ENCODE measurements at regions not wholly inside any gene's neighbourhood (a gene's known extent, or its start where the extent isn't known, plus 50 kb on each side); places are given as distances from the start of the nearest gene placed in this dataset.

GRCh38 chr2:67945056-67945455 lies 117.7 kb downstream of the C1D start:
- H3K36me3 ChIP-seq (ENCODE audit: control insufficient read depth, insufficient read depth, low read length), result no peaks in the 10 kb centered on the region
- H3K9me3 ChIP-seq, result peaks cover 16% of the 10 kb centered on the region; the same call in 1 of the 2 replicates
- H3K4me1 ChIP-seq, result no peaks in the 10 kb centered on the region
- H3K4me1 Mint-ChIP-seq (ENCODE audit: low read depth, unreplicated experiment), result no peaks in the 10 kb centered on the region
- TF ChIP-seq, protein P1, sequence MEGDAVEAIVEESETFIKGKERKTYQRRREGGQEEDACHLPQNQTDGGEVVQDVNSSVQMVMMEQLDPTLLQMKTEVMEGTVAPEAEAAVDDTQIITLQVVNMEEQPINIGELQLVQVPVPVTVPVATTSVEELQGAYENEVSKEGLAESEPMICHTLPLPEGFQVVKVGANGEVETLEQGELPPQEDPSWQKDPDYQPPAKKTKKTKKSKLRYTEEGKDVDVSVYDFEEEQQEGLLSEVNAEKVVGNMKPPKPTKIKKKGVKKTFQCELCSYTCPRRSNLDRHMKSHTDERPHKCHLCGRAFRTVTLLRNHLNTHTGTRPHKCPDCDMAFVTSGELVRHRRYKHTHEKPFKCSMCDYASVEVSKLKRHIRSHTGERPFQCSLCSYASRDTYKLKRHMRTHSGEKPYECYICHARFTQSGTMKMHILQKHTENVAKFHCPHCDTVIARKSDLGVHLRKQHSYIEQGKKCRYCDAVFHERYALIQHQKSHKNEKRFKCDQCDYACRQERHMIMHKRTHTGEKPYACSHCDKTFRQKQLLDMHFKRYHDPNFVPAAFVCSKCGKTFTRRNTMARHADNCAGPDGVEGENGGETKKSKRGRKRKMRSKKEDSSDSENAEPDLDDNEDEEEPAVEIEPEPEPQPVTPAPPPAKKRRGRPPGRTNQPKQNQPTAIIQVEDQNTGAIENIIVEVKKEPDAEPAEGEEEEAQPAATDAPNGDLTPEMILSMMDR (IDR thresholded peaks at IDR 0.05; ENCODE audit: insufficient read depth in 1 of 2, low read depth in 1 of 2, low read length in 1 of 2, severe bottlenecking in 1 of 2, unreplicated experiment in 1 of 2), result no peak
- ChIA-PET POLR2A (no interaction called here), CTCF (no interaction called here)
- H3K27ac Mint-ChIP-seq (ENCODE audit: unreplicated experiment), result no peak overlapping the region
- no peak overlapping the region for H3K4me3 Mint-ChIP-seq (ENCODE audit: unreplicated experiment)
- peaks cover 39% of the 10 kb centered on the region for H3K9me3 Mint-ChIP-seq (ENCODE audit: unreplicated experiment)
- no peak overlapping the region for H3K4me3 ChIP-seq (ENCODE audit: low read depth, low read length)
- H3K27me3 ChIP-seq (replicated peaks; ENCODE audit: control insufficient read depth, insufficient read depth, low read length), result no peaks in the 10 kb centered on the region
- intact Hi-C loops (cut with micrococcal nuclease; ENCODE audit: unreplicated experiment), result no loop called here
- BruUV-seq (replicated peaks), result no TSS peak
- no peaks in the 10 kb centered on the region for H3K27me3 Mint-ChIP-seq (ENCODE audit: insufficient read depth, unreplicated experiment)
- no peaks in the 10 kb centered on the region for H3K36me3 Mint-ChIP-seq (ENCODE audit: insufficient read depth, unreplicated experiment)
- DNase-seq, result no peak

DNA sequence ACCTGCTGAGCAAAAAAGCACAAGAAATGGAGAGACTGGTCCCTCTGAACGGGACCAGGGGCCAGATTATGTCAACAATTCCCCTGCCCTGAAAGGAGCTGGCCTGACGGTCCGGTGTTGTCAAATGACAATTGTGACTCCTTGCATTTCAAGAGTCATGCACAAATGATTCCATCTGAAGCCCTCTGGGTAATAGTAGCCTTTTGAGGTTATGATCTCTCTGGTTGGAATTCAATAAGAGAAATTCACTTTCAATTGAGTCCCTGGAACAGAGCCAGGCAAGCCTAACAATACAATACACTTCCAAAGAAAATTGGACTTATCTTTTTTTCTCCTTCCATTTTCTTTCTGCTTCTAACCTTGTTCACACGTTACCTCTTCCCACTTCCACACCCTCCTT lies 116.9 kb downstream of the C1D start:
- BruUV-seq (replicated peaks), result no TSS peak

DNA sequence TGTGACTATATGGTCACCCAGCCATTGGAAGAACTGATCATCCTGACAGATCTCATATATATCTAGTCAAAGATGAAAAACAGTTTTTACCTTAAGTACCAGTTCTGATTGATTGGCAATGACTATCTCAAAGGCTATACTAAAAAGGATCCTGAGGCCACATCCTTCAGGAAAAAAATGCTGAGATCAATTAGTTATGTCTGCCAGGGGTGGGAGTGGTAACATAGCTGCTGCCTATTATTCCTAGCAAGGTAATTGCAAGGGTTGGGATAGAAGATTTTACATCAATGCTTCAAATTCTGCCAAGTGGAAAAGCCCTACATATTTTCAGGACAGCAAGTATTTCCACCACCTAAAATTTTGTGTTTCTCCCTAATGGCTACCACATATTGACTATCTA lies 114.7 kb downstream of the C1D start:
- CTCF ChIA-PET, result no interaction called here

More for the DNA sequence above, 116.9 kb downstream of the C1D start:
- no peak overlapping the region for H3K4me3 Mint-ChIP-seq (ENCODE audit: unreplicated experiment)
- H3K9me3 ChIP-seq, result peaks cover 16% of the 10 kb centered on the region; the same call in 1 of the 2 replicates
- peaks cover 5% of the 10 kb centered on the region for H3K4me1 Mint-ChIP-seq (ENCODE audit: low read depth, unreplicated experiment)
- H3K36me3 Mint-ChIP-seq (ENCODE audit: insufficient read depth, unreplicated experiment), result no peaks in the 10 kb centered on the region
- H3K4me1 ChIP-seq, result no peaks in the 10 kb centered on the region
- H3K4me3 ChIP-seq (ENCODE audit: low read depth, low read length), result no peak overlapping the region
- no peak overlapping the region for H3K27ac Mint-ChIP-seq (ENCODE audit: unreplicated experiment)
- DNase-seq, result no peak
- intact Hi-C loops (cut with micrococcal nuclease; ENCODE audit: unreplicated experiment), result no loop called here
- H3K27me3 ChIP-seq (replicated peaks; ENCODE audit: control insufficient read depth, insufficient read depth, low read length), result no peaks in the 10 kb centered on the region
- CTCF ChIA-PET, result no interaction called here
- no peaks in the 10 kb centered on the region for H3K36me3 ChIP-seq (ENCODE audit: control insufficient read depth, insufficient read depth, low read length)
- TF ChIP-seq, protein P1 (IDR thresholded peaks at IDR 0.05; ENCODE audit: insufficient read depth in 1 of 2, low read depth in 1 of 2, low read length in 1 of 2, severe bottlenecking in 1 of 2, unreplicated experiment in 1 of 2), result no peak
- peaks cover 4% of the 10 kb centered on the region for H3K27me3 Mint-ChIP-seq (ENCODE audit: insufficient read depth, unreplicated experiment)
- POLR2A ChIA-PET, result no interaction called here
- H3K9me3 Mint-ChIP-seq (ENCODE audit: unreplicated experiment), result peaks cover 38% of the 10 kb centered on the region

More for the DNA sequence above, 114.7 kb downstream of the C1D start:
- H3K4me1 ChIP-seq, result no peaks in the 10 kb centered on the region
- no TSS peak for BruUV-seq (replicated peaks)
- peaks cover 8% of the 10 kb centered on the region; the same call in 1 of the 2 replicates for H3K9me3 ChIP-seq
- Mint-ChIP-seq H3K4me1 (ENCODE audit: low read depth, unreplicated experiment) (peaks cover 8% of the 10 kb centered on the region), H3K27me3 (ENCODE audit: insufficient read depth, unreplicated experiment) (peaks cover 4% of the 10 kb centered on the region), H3K9me3 (ENCODE audit: unreplicated experiment) (peaks cover 21% of the 10 kb centered on the region), H3K4me3 (ENCODE audit: unreplicated experiment) (no peak overlapping the region), H3K27ac (ENCODE audit: unreplicated experiment) (no peak overlapping the region), H3K36me3 (ENCODE audit: insufficient read depth, unreplicated experiment) (no peaks in the 10 kb centered on the region)
- H3K27me3 ChIP-seq (replicated peaks; ENCODE audit: control insufficient read depth, insufficient read depth, low read length), result no peaks in the 10 kb centered on the region
- no peak overlapping the region for H3K4me3 ChIP-seq (ENCODE audit: low read depth, low read length)
- intact Hi-C loops (cut with micrococcal nuclease; ENCODE audit: unreplicated experiment), result no loop called here
- H3K36me3 ChIP-seq (ENCODE audit: control insufficient read depth, insufficient read depth, low read length), result no peaks in the 10 kb centered on the region
- POLR2A ChIA-PET, result no interaction called here
- TF ChIP-seq, protein P1 (IDR thresholded peaks at IDR 0.05; ENCODE audit: insufficient read depth in 1 of 2, low read depth in 1 of 2, low read length in 1 of 2, severe bottlenecking in 1 of 2, unreplicated experiment in 1 of 2), result no peak
- no peak for DNase-seq
